Suppressor macrophage treated with lipopolysaccharide for 4 hours (primary cell): ENCODE measurements at regions not wholly inside any gene's neighbourhood (a gene's known extent, or its start where the extent isn't known, plus 50 kb on each side); places are given as distances from the start of the nearest gene placed in this dataset.

Source experiments
- DNase-seq: peaks from one replicate; pipeline ENCODE4 v3.0.0-alpha.2; 2020

GRCh38 chr5:125263356-125263755, 516.9 kb upstream of the ZNF608 start:
- no peak for DNase-seq

GRCh38 chr5:125266106-125266505, 519.7 kb upstream of the ZNF608 start:
- no peak for DNase-seq

- no peak for DNase-seq
These were observed 521.3 kb upstream of the ZNF608 start for GRCh38 chr5:125267636-125268248.

GRCh38 chr5:125269926-125270325, 523.5 kb upstream of the ZNF608 start:
- DNase-seq, result no peak

GRCh38 chr5:125272357-125272756, 525.9 kb upstream of the ZNF608 start:
- DNase-seq, result peak; percentile 5

- no peak for DNase-seq
These were observed 527.8 kb upstream of the ZNF608 start for GRCh38 chr5:125274211-125274610.

- DNase-seq, result no peak
These were observed 528.7 kb upstream of the ZNF608 start for GRCh38 chr5:125274938-125275724.

- no peak for DNase-seq
These were observed 529.3 kb upstream of the ZNF608 start for GRCh38 chr5:125275725-125276090.

GRCh38 chr5:125276096-125276495, 529.7 kb upstream of the ZNF608 start:
- DNase-seq, result no peak

- DNase-seq, result no peak
These were observed 531.2 kb upstream of the ZNF608 start for GRCh38 chr5:125277494-125278154.

- DNase-seq, result no peak
These were observed 532.3 kb upstream of the ZNF608 start for GRCh38 chr5:125278711-125279110.

- no peak for DNase-seq
These were observed 535.2 kb upstream of the ZNF608 start for GRCh38 chr5:125281667-125282066.

GRCh38 chr5:125283372-125283771, 536.9 kb upstream of the ZNF608 start:
- DNase-seq, result no peak

GRCh38 chr5:125286271-125286670, 539.8 kb upstream of the ZNF608 start:
- no peak for DNase-seq

GRCh38 chr5:125289606-125290005, 543.2 kb upstream of the ZNF608 start:
- DNase-seq, result no peak

GRCh38 chr5:125290935-125291334, 544.5 kb upstream of the ZNF608 start:
- no peak for DNase-seq

- DNase-seq, result no peak
These were observed 545.0 kb upstream of the ZNF608 start for GRCh38 chr5:125291447-125291846.

GRCh38 chr5:125293223-125293622, 546.8 kb upstream of the ZNF608 start:
- DNase-seq, result no peak

- DNase-seq, result no peak
These were observed 547.3 kb upstream of the ZNF608 start for GRCh38 chr5:125293726-125294125.

GRCh38 chr5:125294844-125295243, 548.4 kb upstream of the ZNF608 start:
- DNase-seq, result no peak

- DNase-seq, result peak; percentile 38
These were observed 549.0 kb upstream of the ZNF608 start for GRCh38 chr5:125295405-125295872.

GRCh38 chr5:125298258-125298657, 551.8 kb upstream of the ZNF608 start:
- no peak for DNase-seq

GRCh38 chr5:125298746-125299379, 552.4 kb upstream of the ZNF608 start:
- DNase-seq, result no peak

- no peak for DNase-seq
These were observed 555.3 kb upstream of the ZNF608 start for GRCh38 chr5:125301711-125302110.
